ENCODE measurements at regions not wholly inside any gene's neighbourhood (a gene's known extent, or its start where the extent isn't known, plus 50 kb on each side); places are given as distances from the start of the nearest gene placed in this dataset.

GRCh38 chr2:2777876-2778275 is 446.8 kb upstream of the MYT1L start:
- intact Hi-C loops (cut with micrococcal nuclease): no loop called here
- Histone ChIP-seq H3K4me3 (ENCODE audit: low read length) (no peak overlapping the region), H3K4me1 (ENCODE audit: control insufficient read depth, insufficient read depth, low read length) (no peaks in the 10 kb centered on the region), H3K9me3 (ENCODE audit: control insufficient read depth, insufficient read depth, low read length) (peaks cover 3% of the 10 kb centered on the region), H3K36me3 (ENCODE audit: control insufficient read depth, insufficient read depth, low read length) (no peaks in the 10 kb centered on the region), H3K27me3 (ENCODE audit: control insufficient read depth, insufficient read depth, low read length) (no peaks in the 10 kb centered on the region), H3K27ac (ENCODE audit: low read length) (no peak overlapping the region)
- ATAC-seq (no peak), DNase-seq (no peak)
- no peak overlapping the region for H3K4me3 Mint-ChIP-seq
- H3K36me3 Mint-ChIP-seq: no peaks in the 10 kb centered on the region
- no peak for TF ChIP-seq CTCF (IDR thresholded peaks at IDR 0.05)
- peaks cover 0 to 8% of the 10 kb centered on the region in 2 donors for H3K4me1 Mint-ChIP-seq
- no peak overlapping the region for H3K27ac Mint-ChIP-seq
- H3K9me3 Mint-ChIP-seq: peaks cover 2 to 8% of the 10 kb centered on the region in 2 donors
- H3K27me3 Mint-ChIP-seq (ENCODE audit: low read depth in 2 of 2): no peaks in the 10 kb centered on the region
- 92% methylated on average over 2 of the region's 2 CpGs for WGBS (ENCODE audit: insufficient coverage)

GRCh38 chr2:2777213-2777612 is 446.1 kb upstream of the MYT1L start:
- peaks cover 3% of the 10 kb centered on the region for H3K9me3 ChIP-seq (ENCODE audit: control insufficient read depth, insufficient read depth, low read length)
- DNase-seq: no peak
- no peaks in the 10 kb centered on the region for H3K4me1 ChIP-seq (ENCODE audit: control insufficient read depth, insufficient read depth, low read length)
- Mint-ChIP-seq H3K27ac (no peak overlapping the region), H3K4me3 (no peak overlapping the region), H3K27me3 (ENCODE audit: low read depth in 2 of 2) (no peaks in the 10 kb centered on the region), H3K36me3 (no peaks in the 10 kb centered on the region), H3K4me1 (peaks cover 0 to 8% of the 10 kb centered on the region in 2 donors), H3K9me3 (peaks cover 2 to 8% of the 10 kb centered on the region in 2 donors)
- ATAC-seq: no peak
- intact Hi-C loops (cut with micrococcal nuclease): no loop called here
- H3K4me3 ChIP-seq (ENCODE audit: low read length): no peak overlapping the region
- H3K27me3 ChIP-seq (ENCODE audit: control insufficient read depth, insufficient read depth, low read length): no peaks in the 10 kb centered on the region
- no peaks in the 10 kb centered on the region for H3K36me3 ChIP-seq (ENCODE audit: control insufficient read depth, insufficient read depth, low read length)
- WGBS (ENCODE audit: insufficient coverage): 63% methylated on average over 2 of the region's 2 CpGs
- no peak overlapping the region for H3K27ac ChIP-seq (ENCODE audit: low read length)
- no peak for TF ChIP-seq CTCF (IDR thresholded peaks at IDR 0.05)

GRCh38 chr2:2775018-2775417 is 443.9 kb upstream of the MYT1L start:
- H3K27me3 Mint-ChIP-seq (ENCODE audit: low read depth in 2 of 2): no peaks in the 10 kb centered on the region
- intact Hi-C loops (cut with micrococcal nuclease): no loop called here

More at GRCh38 chr2:2775018-2775417, 443.9 kb upstream of the MYT1L start:
- Histone ChIP-seq H3K36me3 (ENCODE audit: control insufficient read depth, insufficient read depth, low read length) (no peaks in the 10 kb centered on the region), H3K4me1 (ENCODE audit: control insufficient read depth, insufficient read depth, low read length) (no peaks in the 10 kb centered on the region), H3K27ac (ENCODE audit: low read length) (no peak overlapping the region), H3K27me3 (ENCODE audit: control insufficient read depth, insufficient read depth, low read length) (no peaks in the 10 kb centered on the region), H3K4me3 (ENCODE audit: low read length) (no peak overlapping the region), H3K9me3 (ENCODE audit: control insufficient read depth, insufficient read depth, low read length) (no peaks in the 10 kb centered on the region)
- H3K4me3 Mint-ChIP-seq: no peak overlapping the region
- WGBS (ENCODE audit: insufficient coverage): 91% methylated on average over 2 of the region's 2 CpGs
- peaks cover 2 to 6% of the 10 kb centered on the region in 2 donors for H3K9me3 Mint-ChIP-seq
- TF ChIP-seq CTCF (IDR thresholded peaks at IDR 0.05): no peak
- H3K27ac Mint-ChIP-seq: no peak overlapping the region
- H3K36me3 Mint-ChIP-seq: no peaks in the 10 kb centered on the region
- no peak for DNase-seq
- H3K4me1 Mint-ChIP-seq: no peaks in the 10 kb centered on the region
- no peak for ATAC-seq
